GM23248 (cell line): ENCODE measurements at regions not wholly inside any gene's neighbourhood (a gene's known extent, or its start where the extent isn't known, plus 50 kb on each side); places are given as distances from the start of the nearest gene placed in this dataset.

Source experiments
- EZH2 ChIP-seq: fragments of 200-600 bp; sonication (generic); IDR thresholded peaks from 2 replicates; pipeline ENCODE4 v1.6.1; 2018; ENCODE audit warnings: antibody characterized with exemption, mild to moderate bottlenecking; ENCODE audit not compliant: insufficient read depth, poor library complexity, severe bottlenecking
- EZH2phosphoT487 ChIP-seq: fragments of 200-600 bp; sonication (generic); IDR thresholded peaks from 2 replicates; pipeline ENCODE4 v1.6.1; 2018; ENCODE audit warnings: antibody characterized with exemption, moderate library complexity, mild to moderate bottlenecking, low read depth; ENCODE audit not compliant: insufficient read depth

DNA sequence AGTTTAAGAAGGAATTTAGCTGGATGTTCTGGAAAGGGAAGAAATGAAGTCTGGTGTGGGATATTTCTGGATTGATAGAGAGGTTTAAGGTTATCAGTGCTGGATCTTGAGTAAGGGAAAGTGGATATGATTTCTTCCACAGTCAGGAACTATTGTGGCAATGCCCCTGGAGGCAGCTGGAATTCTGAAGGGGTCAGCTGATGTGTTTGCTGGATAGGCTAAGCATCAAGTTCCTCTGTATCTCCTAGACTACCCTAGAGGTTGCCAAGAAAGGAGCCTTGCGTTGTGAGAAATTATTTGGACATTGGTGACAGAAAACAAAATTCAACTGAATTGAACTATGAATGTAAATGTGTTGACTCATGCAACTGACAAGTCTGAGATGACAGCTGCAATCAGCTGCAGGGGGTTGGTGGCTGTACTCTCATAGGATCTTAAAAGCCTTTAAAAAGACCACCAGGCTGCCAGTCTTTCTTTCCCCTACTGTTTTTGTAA lies 244.4 kb downstream of the ATXN7L3B start:
- TF ChIP-seq EZH2 (no peak), EZH2phosphoT487 (no peak)
